CD4-positive, alpha-beta T cell (primary cell): ENCODE measurements at regions not wholly inside any gene's neighbourhood (a gene's known extent, or its start where the extent isn't known, plus 50 kb on each side); places are given as distances from the start of the nearest gene placed in this dataset.

Source experiments
- ATAC-seq: fragments of 200-7000 bp; cut with Tn5 transposase; one replicate; pipeline ENCODE4 v1.10.0; 2022; ENCODE audit warnings: mild to moderate bottlenecking; ENCODE audit not compliant: poor library complexity
- CTCF ChIA-PET: fragments of 350-600 bp; sonication (Branson Sonifier 250); formaldehyde crosslinking; loops from one replicate; lab custom pipeline; 2021; ENCODE audit warnings: antibody characterized with exemption, inconsistent platforms; lab: Charles Lee
- POLR2A ChIA-PET: fragments of 350-600 bp; sonication (Branson Sonifier 250); formaldehyde crosslinking; loops from one replicate; lab custom pipeline; 2021; ENCODE audit warnings: antibody characterized with exemption, inconsistent platforms; lab: Charles Lee
- DNase-seq, 14 experiments: peaks; one replicate each; pipeline ENCODE4 v3.0.0-alpha.2; 2013 to 2020; ENCODE audit warnings: mixed read lengths in 2 of 14
- H3K27ac ChIP-seq, 2 donors: one replicate each; pipeline versions ENCODE4 v1.5.1 to v1.7.0; 2013; ENCODE audit warnings: low read length in 2 of 2, low read depth in 1 of 2, mild to moderate bottlenecking in 1 of 2
- H3K27me3 ChIP-seq, 2 experiments: 1 replicate in 1 of 2; 2 replicates in 1 of 2; pipeline versions ENCODE4 v1.6.1 to v1.7.0; 2013; ENCODE audit warnings: low read length in 2 of 2, control low read depth in 1 of 2, mild to moderate bottlenecking in 1 of 2, moderate library complexity in 1 of 2; ENCODE audit not compliant: insufficient read depth in 2 of 2, control insufficient read depth in 1 of 2
- H3K36me3 ChIP-seq: one replicate; pipeline ENCODE4 v1.6.1; 2013; ENCODE audit warnings: low read length, control low read depth; ENCODE audit not compliant: insufficient read depth
- H3K4me1 ChIP-seq: one replicate; pipeline ENCODE4 v1.6.1; 2013; ENCODE audit warnings: low read length, control low read depth; ENCODE audit not compliant: insufficient read depth
- H3K4me3 ChIP-seq: one replicate; pipeline ENCODE4 v1.5.1; 2013; ENCODE audit warnings: mild to moderate bottlenecking, low read length, moderate library complexity
- H3K9me3 ChIP-seq, 2 experiments: 1 replicate in 1 of 2; 2 replicates in 1 of 2; pipeline versions ENCODE4 v1.6.1 to v1.7.0; 2013; ENCODE audit warnings: low read length in 2 of 2, mild to moderate bottlenecking in 2 of 2, control low read depth in 1 of 2, moderate library complexity in 1 of 2; ENCODE audit not compliant: control insufficient read depth in 1 of 2, insufficient read depth in 1 of 2
- H3K27ac Mint-ChIP-seq: one replicate; pipeline ENCODE4 v1.8.0; 2020; ENCODE audit warnings: mixed read lengths
- H3K27me3 Mint-ChIP-seq: one replicate; pipeline ENCODE4 v1.8.0; 2021; ENCODE audit warnings: mixed read lengths
- H3K36me3 Mint-ChIP-seq: one replicate; pipeline ENCODE4 v1.8.0; 2021; ENCODE audit warnings: low read depth, mixed read lengths
- H3K4me1 Mint-ChIP-seq: one replicate; pipeline ENCODE4 v1.8.0; 2021; ENCODE audit warnings: low read depth, mixed read lengths
- H3K4me3 Mint-ChIP-seq: one replicate; pipeline ENCODE4 v1.8.0; 2020; ENCODE audit warnings: mild to moderate bottlenecking, mixed read lengths
- H3K9me3 Mint-ChIP-seq: one replicate; pipeline ENCODE4 v1.8.0; 2020; ENCODE audit warnings: mixed read lengths
- CTCF ChIP-seq: fragments of 200-600 bp; IDR thresholded peaks from one replicate; pipeline ENCODE4 v1.8.0; 2022; ENCODE audit warnings: antibody characterized with exemption, mild to moderate bottlenecking
- intact Hi-C, 2 experiments: fragments of 100-400 bp; cut with DNase I in 1 of 2; cut with micrococcal nuclease in 1 of 2; formaldehyde crosslinking; loops; one replicate each; pipeline versions ENCODE4 v1.15.1 to v1.9.0; 2023 to 2025; cut with DNase I, micrococcal nuclease

GRCh38 chr14:40394634-40395340, 962.6 kb upstream of the FBXO33 start:
- no peak overlapping the region for H3K27ac Mint-ChIP-seq
- CTCF ChIA-PET = no interaction called here
- H3K4me3 Mint-ChIP-seq = no peak overlapping the region
- DNase-seq (no peak), ATAC-seq (no peak)
- Histone ChIP-seq H3K4me1 (no peaks in the 10 kb centered on the region), H3K9me3 (no peaks in the 10 kb centered on the region), H3K27me3 (no peaks in the 10 kb centered on the region), H3K4me3 (no peak overlapping the region), H3K27ac (no peak overlapping the region), H3K36me3 (no peaks in the 10 kb centered on the region)
- no peaks in the 10 kb centered on the region for H3K4me1 Mint-ChIP-seq
- POLR2A ChIA-PET = interaction anchor here (0.6 kb wide), 1 partner anchor 455 kb away, joined by 3 read pairs; no protein-coding TSS in a partner anchor
- peaks cover 2% of the 10 kb centered on the region for H3K9me3 Mint-ChIP-seq
- no peaks in the 10 kb centered on the region for H3K27me3 Mint-ChIP-seq
- no peaks in the 10 kb centered on the region for H3K36me3 Mint-ChIP-seq
- no peak for TF ChIP-seq CTCF
- intact Hi-C loops = no loop called here

DNA sequence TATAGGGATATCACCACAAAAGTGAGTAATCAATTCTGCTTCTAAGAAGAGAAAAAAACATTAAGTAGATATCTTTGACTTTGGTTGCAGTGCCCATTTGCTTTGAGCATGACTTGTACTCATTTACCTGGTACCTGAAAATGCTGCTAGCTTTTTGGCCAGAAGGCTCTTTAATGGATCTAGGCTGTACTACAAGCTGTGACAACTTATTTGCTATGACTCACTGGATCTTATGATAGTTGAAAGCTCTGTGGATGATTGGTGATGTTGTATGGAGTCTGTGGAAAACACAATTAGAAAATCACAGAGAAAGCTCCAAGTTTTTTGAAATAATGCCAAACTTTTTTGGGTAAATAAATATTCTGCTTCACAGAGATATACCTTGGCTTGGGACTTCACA, 960.9 kb upstream of the FBXO33 start:
- CTCF ChIA-PET = no interaction called here
- peaks cover 2% of the 10 kb centered on the region for H3K9me3 Mint-ChIP-seq
- intact Hi-C loops = no loop called here
- no peaks in the 10 kb centered on the region for H3K36me3 Mint-ChIP-seq
- Histone ChIP-seq H3K36me3 (no peaks in the 10 kb centered on the region), H3K4me1 (no peaks in the 10 kb centered on the region), H3K27ac (no peak overlapping the region), H3K27me3 (no peaks in the 10 kb centered on the region), H3K4me3 (no peak overlapping the region), H3K9me3 (no peaks in the 10 kb centered on the region)
- H3K27me3 Mint-ChIP-seq = no peaks in the 10 kb centered on the region
- no peak for TF ChIP-seq CTCF
- ATAC-seq (no peak), DNase-seq (no peak)
- POLR2A ChIA-PET = no interaction called here
- no peaks in the 10 kb centered on the region for H3K4me1 Mint-ChIP-seq
- no peak overlapping the region for H3K4me3 Mint-ChIP-seq
- no peak overlapping the region for H3K27ac Mint-ChIP-seq

- POLR2A ChIA-PET = no interaction called here
- no peaks in the 10 kb centered on the region for H3K27me3 ChIP-seq
- Mint-ChIP-seq H3K4me3 (no peak overlapping the region), H3K36me3 (no peaks in the 10 kb centered on the region), H3K27me3 (no peaks in the 10 kb centered on the region), H3K27ac (no peak overlapping the region), H3K4me1 (no peaks in the 10 kb centered on the region), H3K9me3 (peaks cover 4% of the 10 kb centered on the region)
- no peaks in the 10 kb centered on the region for H3K36me3 ChIP-seq
- intact Hi-C loops = no loop called here
- CTCF ChIA-PET = no interaction called here
- no peaks in the 10 kb centered on the region for H3K4me1 ChIP-seq
- DNase-seq (no peak), ATAC-seq (no peak)
- H3K4me3 ChIP-seq = no peak overlapping the region
- H3K27ac ChIP-seq = no peak overlapping the region
- H3K9me3 ChIP-seq = no peaks in the 10 kb centered on the region
- TF ChIP-seq CTCF = no peak
These were observed 954.2 kb upstream of the FBXO33 start for GRCh38 chr14:40386433-40386832.
